Pancreas (tissue), 10 donors: ENCODE measurements at regions not wholly inside any gene's neighbourhood (a gene's known extent, or its start where the extent isn't known, plus 50 kb on each side); places are given as distances from the start of the nearest gene placed in this dataset.
A peak's percentile ranks its signal among the peaks of the same experiment; 100 is the strongest.

Experiments used
- ATAC-seq, 4 donors: fragments of 200-7000 bp; cut with Tn5 transposase; one replicate each; pipeline versions ENCODE4 v1.8.0 to v1.9.1; 2020; ENCODE audit warnings: mild to moderate bottlenecking in 4 of 4, moderate library complexity in 4 of 4
- DNase-seq, 6 donors: peaks; one replicate each; pipeline ENCODE4 v3.0.0-alpha.2; 2020
- FAIRE-seq: peaks from 2 replicates; lab custom pipeline; 2012; peaks lifted over from hg19 to GRCh38; lab: Jason Lieb, UNC
- H3K27ac ChIP-seq, 4 donors: fragments of 200-600 bp; sonication (generic); 1 replicate in 3 of 4; 2 replicates in 1 of 4; pipeline versions ENCODE4 v1.5.0 to v1.8.0; 2020
- H3K27me3 ChIP-seq, 4 donors: fragments of 200-600 bp; one replicate each; pipeline ENCODE4 v1.8.0; 2021
- H3K36me3 ChIP-seq, 3 donors: fragments of 200-600 bp; sonication (generic) in 1 of 3; one replicate each; pipeline versions ENCODE4 v1.5.0 to v1.8.0; 2020 to 2021
- H3K4me1 ChIP-seq, 3 donors: fragments of 200-600 bp; one replicate each; pipeline ENCODE4 v1.8.0; 2021
- H3K4me3 ChIP-seq, 4 donors: fragments of 200-600 bp; sonication (generic) in 2 of 4; one replicate each; pipeline versions ENCODE4 v1.5.0 to v1.8.0; 2020 to 2021
- H3K9me3 ChIP-seq, 4 donors: fragments of 200-600 bp; one replicate each; pipeline ENCODE4 v1.8.0; 2021
- WGBS, 2 donors: extraction: QIAGEN DNeasy Blood & Tissue Kit; methylation state at CpG; one replicate each; pipeline ENCODE4 v1.1.7; 2013; 5-methylcytosine and 5-hydroxymethylcytosine counted together
- intact Hi-C, 3 donors: fragments of 100-400 bp; cut with DNase I; formaldehyde crosslinking; loops; one replicate each; pipeline versions ENCODE4 v1.11.1 to v1.14.2; 2022
- TF ChIP-seq, protein P1 (sequence below), 4 donors: fragments of 200-600 bp; sonication (generic) in 3 of 4; IDR thresholded peaks; one replicate each; pipeline versions ENCODE4 v1.5.0 to v1.8.0; 2021; ENCODE audit warnings: antibody characterized with exemption in 4 of 4
- donor health status: healthy with polysubstance abuse.
- donor health status: DM: no; HTN: no; CAD: no; lungs with moderate emphysema.
- donor health status: DM: no; HTN: no; CAD: no.
- donor health status: control.
- donor health status: control.
- donor health status: Bipolar disorder and iron deficiency.
- donor health status: DM: yes; HTN: yes; CAD: no.
- donor health status: DM: no; HTN: no; CAD: no.
- donor health status: DM: no; HTN: no; CAD: no.
- donor health status: DM: yes; HTN: yes; CAD: no.

DNA sequence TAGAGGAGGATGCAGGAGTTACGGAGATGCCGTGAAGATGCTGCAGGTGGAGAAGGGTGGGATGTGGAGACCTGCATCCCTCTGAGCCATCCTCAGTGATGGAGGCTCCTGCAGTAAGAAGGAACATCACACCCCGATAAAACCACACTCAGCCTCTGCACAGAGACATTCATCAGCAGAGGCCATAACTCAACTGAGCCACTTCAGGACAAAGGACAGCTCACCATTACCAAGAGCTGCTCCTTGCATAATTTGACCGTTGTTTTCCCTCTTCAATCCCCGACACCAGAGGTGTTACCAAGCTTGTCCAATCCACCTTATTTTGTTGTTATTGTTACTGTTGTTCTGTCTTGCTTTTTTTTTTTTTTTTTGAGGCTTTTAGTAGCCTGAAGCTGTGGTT lies 543.9 kb downstream of the AJAP1 start:
- H3K9me3 ChIP-seq: no peaks in the 10 kb centered on the region
- H3K36me3 ChIP-seq: no peaks in the 10 kb centered on the region
- intact Hi-C loops: no loop called here
- DNase-seq (no peak), ATAC-seq (no peak), FAIRE-seq (no peak)
- TF ChIP-seq, protein P1, sequence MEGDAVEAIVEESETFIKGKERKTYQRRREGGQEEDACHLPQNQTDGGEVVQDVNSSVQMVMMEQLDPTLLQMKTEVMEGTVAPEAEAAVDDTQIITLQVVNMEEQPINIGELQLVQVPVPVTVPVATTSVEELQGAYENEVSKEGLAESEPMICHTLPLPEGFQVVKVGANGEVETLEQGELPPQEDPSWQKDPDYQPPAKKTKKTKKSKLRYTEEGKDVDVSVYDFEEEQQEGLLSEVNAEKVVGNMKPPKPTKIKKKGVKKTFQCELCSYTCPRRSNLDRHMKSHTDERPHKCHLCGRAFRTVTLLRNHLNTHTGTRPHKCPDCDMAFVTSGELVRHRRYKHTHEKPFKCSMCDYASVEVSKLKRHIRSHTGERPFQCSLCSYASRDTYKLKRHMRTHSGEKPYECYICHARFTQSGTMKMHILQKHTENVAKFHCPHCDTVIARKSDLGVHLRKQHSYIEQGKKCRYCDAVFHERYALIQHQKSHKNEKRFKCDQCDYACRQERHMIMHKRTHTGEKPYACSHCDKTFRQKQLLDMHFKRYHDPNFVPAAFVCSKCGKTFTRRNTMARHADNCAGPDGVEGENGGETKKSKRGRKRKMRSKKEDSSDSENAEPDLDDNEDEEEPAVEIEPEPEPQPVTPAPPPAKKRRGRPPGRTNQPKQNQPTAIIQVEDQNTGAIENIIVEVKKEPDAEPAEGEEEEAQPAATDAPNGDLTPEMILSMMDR (IDR thresholded peaks at IDR 0.05): no peak
- no peaks in the 10 kb centered on the region for H3K4me1 ChIP-seq
- 51 to 55% methylated on average over 5 of the region's 5 CpGs for WGBS, 2 donors
- H3K27me3 ChIP-seq: no peaks in the 10 kb centered on the region
- no peak overlapping the region for H3K27ac ChIP-seq
- H3K4me3 ChIP-seq: no peak overlapping the region

DNA sequence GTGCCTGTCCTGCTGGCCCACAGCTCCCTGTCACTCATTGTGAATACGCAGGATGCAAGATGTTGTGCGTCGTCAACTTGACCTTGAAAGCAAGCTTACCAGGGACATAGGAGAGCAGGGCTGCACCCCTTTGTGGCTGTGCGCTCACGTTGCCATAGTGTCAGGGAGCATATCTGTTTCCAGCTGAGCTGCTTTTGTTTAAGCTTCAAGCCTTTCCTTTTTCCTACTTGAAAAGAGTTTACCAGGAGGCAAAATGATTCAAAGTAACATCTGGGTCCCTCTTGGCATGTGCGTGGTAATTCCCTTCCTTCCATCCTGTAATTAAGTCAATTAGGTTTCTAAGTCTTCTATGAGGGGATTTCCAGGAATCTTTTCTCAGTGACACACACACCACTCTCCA lies 537.1 kb downstream of the AJAP1 start:
- FAIRE-seq (no peak), ATAC-seq (no peak), DNase-seq (no peak)
- TF ChIP-seq, protein P1 (IDR thresholded peaks at IDR 0.05): no peak
- Histone ChIP-seq H3K36me3 (no peaks in the 10 kb centered on the region), H3K27me3 (no peaks in the 10 kb centered on the region), H3K27ac (no peak overlapping the region), H3K4me1 (no peaks in the 10 kb centered on the region), H3K9me3 (no peaks in the 10 kb centered on the region), H3K4me3 (no peak overlapping the region)
- intact Hi-C loops: no loop called here
- WGBS, 2 donors: 47 to 63% methylated on average over 6 of the region's 6 CpGs

DNA sequence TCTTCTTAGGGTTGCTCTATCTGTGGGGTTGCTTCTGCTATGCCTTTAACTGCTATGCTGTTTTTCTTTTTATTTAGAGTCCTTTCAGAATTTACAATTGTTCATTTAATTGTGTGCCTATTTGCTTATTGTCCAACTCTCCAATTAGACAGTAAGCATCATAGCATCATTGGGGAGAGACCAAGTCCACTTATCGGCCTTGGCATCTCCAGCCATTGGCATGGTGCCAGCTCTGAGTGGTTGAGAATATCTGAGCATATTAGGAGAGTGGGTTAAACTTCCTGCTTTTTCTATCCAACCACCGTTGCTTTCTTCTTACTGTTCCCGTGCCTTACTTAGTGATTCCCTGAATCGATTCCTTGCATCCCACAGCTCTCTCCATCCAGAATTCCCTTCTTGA lies 535.0 kb downstream of the AJAP1 start:
- TF ChIP-seq, protein P1 (IDR thresholded peaks at IDR 0.05): no peak
- Histone ChIP-seq H3K4me1 (no peaks in the 10 kb centered on the region), H3K27ac (no peak overlapping the region), H3K36me3 (no peaks in the 10 kb centered on the region), H3K27me3 (no peaks in the 10 kb centered on the region), H3K4me3 (no peak overlapping the region), H3K9me3 (no peaks in the 10 kb centered on the region)
- intact Hi-C loops: no loop called here
- no peak for FAIRE-seq
- no peak for ATAC-seq
- 60 to 62% methylated on average over 4 of the region's 4 CpGs for WGBS, 2 donors
- DNase-seq: no peak

DNA sequence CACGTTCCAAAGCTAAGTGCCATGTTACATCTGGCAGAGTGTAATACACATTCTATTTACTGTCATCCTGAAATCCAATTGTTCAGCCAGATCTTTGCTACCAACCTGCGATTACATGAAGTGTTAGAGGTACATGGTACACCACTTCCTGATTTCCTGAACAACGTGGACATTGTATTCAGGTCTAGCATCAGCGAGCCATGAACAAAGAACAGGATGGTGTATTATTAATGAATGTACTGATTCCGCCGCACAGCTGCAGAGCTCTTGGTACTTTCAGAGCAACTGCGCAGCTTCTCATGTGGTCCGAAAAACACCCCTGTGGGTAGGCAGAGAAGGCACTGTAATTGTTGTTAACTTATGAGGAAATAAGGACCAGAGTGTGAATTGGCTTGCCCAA lies 511.4 kb downstream of the AJAP1 start:
- Histone ChIP-seq H3K36me3 (no peaks in the 10 kb centered on the region), H3K4me3 (no peak overlapping the region), H3K27ac (no peak overlapping the region), H3K4me1 (no peaks in the 10 kb centered on the region), H3K27me3 (no peaks in the 10 kb centered on the region), H3K9me3 (no peaks in the 10 kb centered on the region)
- 45 to 48% methylated on average over 8 of the region's 8 CpGs for WGBS, 2 donors
- intact Hi-C loops: no loop called here
- ATAC-seq (peak in 2 of 4 donors; percentile 48 to 53), DNase-seq (no peak), FAIRE-seq (no peak)
- TF ChIP-seq, protein P1 (IDR thresholded peaks at IDR 0.05): no peak

DNA sequence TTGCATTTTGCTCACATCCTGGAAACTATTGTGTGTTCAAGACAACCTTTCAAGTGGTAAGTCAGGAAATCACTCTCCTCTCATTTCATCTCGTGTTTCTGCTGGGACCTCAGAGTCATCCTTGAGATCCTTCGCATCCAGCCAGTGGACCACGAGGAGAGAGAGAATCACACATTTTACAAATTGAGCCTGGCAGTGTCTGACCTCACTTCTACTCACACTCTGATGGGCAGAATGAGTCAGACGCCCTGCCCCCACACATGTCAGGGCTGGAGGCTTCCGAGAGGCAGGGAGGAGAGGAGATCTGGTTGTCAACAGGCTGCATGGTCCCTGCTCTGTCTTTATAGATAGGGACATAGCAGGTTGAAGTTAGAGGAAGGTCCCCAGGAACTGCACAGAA lies 509.7 kb downstream of the AJAP1 start:
- Histone ChIP-seq H3K27me3 (no peaks in the 10 kb centered on the region), H3K4me3 (no peak overlapping the region), H3K27ac (no peak overlapping the region), H3K36me3 (no peaks in the 10 kb centered on the region), H3K4me1 (no peaks in the 10 kb centered on the region), H3K9me3 (no peaks in the 10 kb centered on the region)
- FAIRE-seq (no peak), DNase-seq (no peak), ATAC-seq (no peak)
- WGBS, 2 donors: 53 to 62% methylated on average over 5 of the region's 5 CpGs
- TF ChIP-seq, protein P1 (IDR thresholded peaks at IDR 0.05): no peak
- intact Hi-C loops: no loop called here
